Peyer's patch (tissue), 4 donors: ENCODE measurements at regions not wholly inside any gene's neighbourhood (a gene's known extent, or its start where the extent isn't known, plus 50 kb on each side); places are given as distances from the start of the nearest gene placed in this dataset.
A peak's percentile ranks its signal among the peaks of the same experiment; 100 is the strongest.

Source experiments
- DNase-seq, 3 donors: peaks; one replicate each; pipeline ENCODE4 v3.0.0-alpha.2; 2017 to 2019
- H3K27ac ChIP-seq, 4 donors: fragments of 200-600 bp; sonication (generic); one replicate each; pipeline ENCODE4 v1.5.1; 2016 to 2019
- H3K27me3 ChIP-seq, 2 donors: fragments of 200-600 bp; sonication (generic); one replicate each; pipeline ENCODE4 v1.5.1; 2019
- H3K36me3 ChIP-seq, 3 donors: fragments of 200-600 bp; sonication (generic); one replicate each; pipeline ENCODE4 v1.5.1; 2016 to 2019
- H3K4me1 ChIP-seq, 4 donors: fragments of 200-600 bp; sonication (generic); one replicate each; pipeline ENCODE4 v1.5.1; 2016 to 2019
- H3K4me3 ChIP-seq, 4 donors: fragments of 200-600 bp; sonication (generic); 1 replicate in 3 of 4; 2 replicates in 1 of 4; pipeline ENCODE4 v1.5.1; 2016 to 2019; ENCODE audit warnings: mild to moderate bottlenecking in 1 of 4
- H3K9me3 ChIP-seq, 4 donors: fragments of 200-600 bp; sonication (generic); one replicate each; pipeline ENCODE4 v1.5.1; 2016 to 2019; ENCODE audit warnings: mild to moderate bottlenecking in 1 of 4
- CTCF ChIP-seq, 6 experiments: fragments of 450-650 bp in 4 of 6; fragments of 200-600 bp in 2 of 6; sonication (generic) in 1 of 6; IDR thresholded peaks; one replicate each; pipeline ENCODE4 v1.5.1; 2017 to 2019; ENCODE audit warnings: antibody characterized with exemption in 6 of 6, mild to moderate bottlenecking in 3 of 6, moderate library complexity in 1 of 6
- POLR2A ChIP-seq, 2 donors: fragments of 450-650 bp; IDR thresholded peaks; one replicate each; pipeline ENCODE4 v1.5.1; 2017; ENCODE audit warnings: antibody characterized with exemption in 2 of 2, mild to moderate bottlenecking in 2 of 2, moderate library complexity in 2 of 2

- H3K36me3 ChIP-seq, result no peaks in the 10 kb centered on the region
- H3K9me3 ChIP-seq, result no peaks in the 10 kb centered on the region
- no peak overlapping the region for H3K4me3 ChIP-seq
- no peak for DNase-seq
- TF ChIP-seq CTCF (IDR thresholded peaks at IDR 0.05), result no peak
- TF ChIP-seq POLR2A (IDR thresholded peaks at IDR 0.05), result no peak
- no peaks in the 10 kb centered on the region for H3K27me3 ChIP-seq
- H3K27ac ChIP-seq, result no peak overlapping the region
- H3K4me1 ChIP-seq, result no peaks in the 10 kb centered on the region
Measured at GRCh38 chr6:40896696-40897095, 142.3 kb downstream of the UNC5CL start.

- TF ChIP-seq CTCF (IDR thresholded peaks at IDR 0.05) (peak in 4 of 6 experiments; percentile 23 to 67 (median 62)), POLR2A (IDR thresholded peaks at IDR 0.05) (no peak)
- no peaks in the 10 kb centered on the region for H3K27me3 ChIP-seq
- H3K4me3 ChIP-seq, result no peak overlapping the region
- H3K27ac ChIP-seq, result no peak overlapping the region
- no peaks in the 10 kb centered on the region for H3K36me3 ChIP-seq
- H3K4me1 ChIP-seq, result no peaks in the 10 kb centered on the region
- no peaks in the 10 kb centered on the region for H3K9me3 ChIP-seq
- DNase-seq, result peak in 2 of 3 donors; percentile 54 to 71
Measured at GRCh38 chr6:40894962-40895799, 143.8 kb downstream of the UNC5CL start.

GRCh38 chr6:40893021-40893420 is 146.0 kb downstream of the UNC5CL start:
- Histone ChIP-seq H3K4me3 (no peak overlapping the region), H3K4me1 (no peaks in the 10 kb centered on the region), H3K36me3 (no peaks in the 10 kb centered on the region), H3K27me3 (no peaks in the 10 kb centered on the region), H3K27ac (no peak overlapping the region), H3K9me3 (no peaks in the 10 kb centered on the region)
- TF ChIP-seq CTCF (IDR thresholded peaks at IDR 0.05), result no peak
- no peak for TF ChIP-seq POLR2A (IDR thresholded peaks at IDR 0.05)
- DNase-seq, result no peak

- H3K27ac ChIP-seq, result no peak overlapping the region
- no peaks in the 10 kb centered on the region for H3K27me3 ChIP-seq
- no peaks in the 10 kb centered on the region for H3K4me1 ChIP-seq
- H3K36me3 ChIP-seq, result no peaks in the 10 kb centered on the region
- H3K9me3 ChIP-seq, result no peaks in the 10 kb centered on the region
- DNase-seq, result no peak
- no peak overlapping the region for H3K4me3 ChIP-seq
- no peak for TF ChIP-seq CTCF (IDR thresholded peaks at IDR 0.05)
- TF ChIP-seq POLR2A (IDR thresholded peaks at IDR 0.05), result no peak
Measured at GRCh38 chr6:40892223-40892622, 146.8 kb downstream of the UNC5CL start.

GRCh38 chr6:40891686-40892085 is 147.3 kb downstream of the UNC5CL start:
- no peaks in the 10 kb centered on the region for H3K36me3 ChIP-seq
- H3K27ac ChIP-seq, result no peak overlapping the region
- no peaks in the 10 kb centered on the region for H3K27me3 ChIP-seq
- H3K4me1 ChIP-seq, result no peaks in the 10 kb centered on the region
- H3K4me3 ChIP-seq, result no peak overlapping the region
- H3K9me3 ChIP-seq, result no peaks in the 10 kb centered on the region
- no peak for TF ChIP-seq POLR2A (IDR thresholded peaks at IDR 0.05)
- TF ChIP-seq CTCF (IDR thresholded peaks at IDR 0.05), result no peak
- no peak for DNase-seq
